HCT116 (cell line): ENCODE measurements at regions not wholly inside any gene's neighbourhood (a gene's known extent, or its start where the extent isn't known, plus 50 kb on each side); places are given as distances from the start of the nearest gene placed in this dataset.

Experiments used
- ATAC-seq: fragments of 200-7000 bp; cut with Tn5 transposase; 2 replicates; pipeline ENCODE4 v1.9.1; 2020; ENCODE audit warnings: mild to moderate bottlenecking, moderate library complexity
- BruUV-seq: library from RNA; stranded (reverse); fragments of 400-500 nt; replicated peaks from 2 replicates; lab custom pipeline; 2021; lab: Mats Ljungman, UMichigan
- CTCF ChIA-PET: fragments of 300-600 bp; sonication (Branson Sonifier 250); formaldehyde crosslinking; loops from one replicate; lab custom pipeline; 2021; ENCODE audit warnings: antibody characterized with exemption; lab: Charles Lee
- POLR2A ChIA-PET: fragments of 300-600, 350-600 bp; sonication (Branson Sonifier 250); formaldehyde crosslinking; loops from one replicate; lab custom pipeline; 2021; ENCODE audit warnings: antibody characterized with exemption; lab: Charles Lee
- RAD21 ChIA-PET, 2 experiments: fragments of 300-600 bp; sonication (Branson Sonifier 250); formaldehyde crosslinking; loops; one replicate each; lab custom pipeline; 2023; ENCODE audit warnings: low total read pairs in 2 of 2; ENCODE audit not compliant: uncharacterized antibody in 2 of 2, unreplicated experiment in 2 of 2, low non-redundant PET in 1 of 2; lab: Charles Lee
- DNase-seq: peaks from one replicate; pipeline ENCODE4 v3.0.0-alpha.2; 2010; ENCODE audit warnings: low read depth, low spot score
- H2AFZ ChIP-seq: fragments of 200-600 bp; shearing (Covaris generic), sonication (generic); 2 replicates; pipeline ENCODE4 v1.6.1; 2017; ENCODE audit warnings: low read depth, mixed run types, mixed read lengths, antibody characterized with exemption, low read length; ENCODE audit not compliant: poor library complexity, severe bottlenecking
- H3K27ac ChIP-seq: 2 replicates; pipeline ENCODE4 v1.5.1; 2012; ENCODE audit warnings: low read depth, low read length
- H3K27me3 ChIP-seq: fragments of 200-600 bp; sonication (generic); 2 replicates; pipeline ENCODE4 v1.6.1; 2016; ENCODE audit warnings: mixed run types, low read length, mixed read lengths; ENCODE audit not compliant: insufficient read depth
- H3K36me3 ChIP-seq, 2 experiments: fragments of 200-500 bp in 1 of 2; fragments of 200-600 bp in 1 of 2; sonication (Bioruptor generic) in 1 of 2; sonication (generic) in 1 of 2; 2 replicates each; pipeline versions ENCODE4 v1.5.1 to v1.6.1; 2014 to 2016; ENCODE audit warnings: low read length in 2 of 2, inconsistent platforms in 1 of 2, mixed read lengths in 1 of 2, mixed run types in 1 of 2; ENCODE audit not compliant: insufficient read depth in 2 of 2, control insufficient read depth in 1 of 2
- H3K4me1 ChIP-seq, 2 experiments: fragments of 200-600 bp in 1 of 2; sonication (generic) in 1 of 2; 2 replicates each; pipeline versions ENCODE4 v1.5.1 to v1.6.1; 2012 to 2017; ENCODE audit warnings: low read length in 2 of 2, inconsistent platforms in 1 of 2, mild to moderate bottlenecking in 1 of 2, mixed read lengths in 1 of 2, mixed run types in 1 of 2, moderate library complexity in 1 of 2; ENCODE audit not compliant: insufficient read depth in 2 of 2, control insufficient read depth in 1 of 2
- H3K4me2 ChIP-seq: fragments of 200-600 bp; sonication (generic); 2 replicates; pipeline ENCODE4 v1.6.1; 2017; ENCODE audit warnings: mixed run types, low read length, mixed read lengths
- H3K4me3 ChIP-seq, 2 experiments: fragments of 200-600 bp in 1 of 2; sonication (generic) in 1 of 2; replicated peaks in 1 of 2; 2 replicates each; pipeline ENCODE4 v1.5.1; 2011 to 2016; ENCODE audit warnings: low read length in 2 of 2, control low read depth in 1 of 2, low read depth in 1 of 2, mild to moderate bottlenecking in 1 of 2, mixed read lengths in 1 of 2, mixed run types in 1 of 2
- H3K79me2 ChIP-seq: fragments of 200-600 bp; sonication (generic); 2 replicates; pipeline ENCODE4 v1.6.1; 2017; ENCODE audit warnings: mild to moderate bottlenecking, mixed run types, low read length, moderate library complexity, mixed read lengths; ENCODE audit not compliant: insufficient read depth
- H3K9ac ChIP-seq: fragments of 200-600 bp; sonication (generic); 2 replicates; pipeline ENCODE4 v1.6.1; 2016; ENCODE audit warnings: low read length, mixed read lengths
- H3K9me2 ChIP-seq: fragments of 200-600 bp; sonication (generic), shearing (Covaris generic); 2 replicates; pipeline ENCODE4 v1.6.1; 2017; ENCODE audit warnings: mixed run types, mild to moderate bottlenecking, moderate library complexity; ENCODE audit not compliant: insufficient read depth
- H3K9me3 ChIP-seq, 2 experiments: fragments of 200-500 bp in 1 of 2; fragments of 200-600 bp in 1 of 2; sonication (Bioruptor generic) in 1 of 2; sonication (generic) in 1 of 2; 2 replicates each; pipeline ENCODE4 v1.6.1; 2014 to 2017; ENCODE audit warnings: low read length in 2 of 2, mixed read lengths in 2 of 2, inconsistent platforms in 1 of 2, low read depth in 1 of 2, mild to moderate bottlenecking in 1 of 2, mixed run types in 1 of 2, moderate library complexity in 1 of 2; ENCODE audit not compliant: control insufficient read depth in 1 of 2, insufficient read depth in 1 of 2
- H4K20me1 ChIP-seq: fragments of 200-600 bp; sonication (generic), shearing (Covaris generic); 2 replicates; pipeline ENCODE4 v1.6.1; 2017; ENCODE audit warnings: mixed run types, mild to moderate bottlenecking, moderate library complexity; ENCODE audit not compliant: insufficient read depth
- CBX3 ChIP-seq: IDR thresholded peaks from 2 replicates; pipeline ENCODE4 v1.6.1; 2012; ENCODE audit warnings: low read depth
- CEBPB ChIP-seq: IDR thresholded peaks from 2 replicates; pipeline ENCODE4 v1.6.1; 2012; ENCODE audit warnings: low read depth
- EGR1 ChIP-seq: IDR thresholded peaks from 2 replicates; pipeline ENCODE4 v1.6.1; 2012; ENCODE audit warnings: low read depth
- ELF1 ChIP-seq: IDR thresholded peaks from 2 replicates; pipeline ENCODE4 v1.6.1; 2012; ENCODE audit warnings: low read depth, borderline replicate concordance
- EZH2 ChIP-seq: fragments of 200-600 bp; sonication (generic); IDR thresholded peaks from 2 replicates; pipeline ENCODE4 v1.6.1; 2017; ENCODE audit warnings: antibody characterized with exemption, mixed run types
- FOSL1 ChIP-seq: IDR thresholded peaks from 2 replicates; pipeline ENCODE4 v1.6.1; 2012; ENCODE audit warnings: low read depth
- JUND ChIP-seq: IDR thresholded peaks from 2 replicates; pipeline ENCODE4 v1.6.1; 2012
- POLR2AphosphoS5 ChIP-seq: IDR thresholded peaks from 2 replicates; pipeline ENCODE4 v1.6.1; 2011; ENCODE audit warnings: mild to moderate bottlenecking, low read depth, low read length, moderate library complexity
- RAD21 ChIP-seq: IDR thresholded peaks from 2 replicates; pipeline ENCODE4 v1.6.1; 2012; ENCODE audit warnings: low read depth, mild to moderate bottlenecking
- SP1 ChIP-seq: IDR thresholded peaks from 2 replicates; pipeline ENCODE4 v1.6.1; 2012; ENCODE audit warnings: low read depth
- TCF7L2 ChIP-seq: IDR thresholded peaks from 2 replicates; pipeline ENCODE4 v1.7.0; 2011; ENCODE audit warnings: borderline replicate concordance, inconsistent platforms; ENCODE audit not compliant: insufficient read depth, insufficient read length; ENCODE audit errors: extremely low read depth
- ZNF274 ChIP-seq: fragments of 200-500 bp; sonication (Bioruptor generic); IDR thresholded peaks from 2 replicates; pipeline ENCODE4 v1.6.1; 2014; ENCODE audit warnings: mild to moderate bottlenecking, low read depth, low read length, inconsistent platforms
- intact Hi-C: fragments of 100-400 bp; cut with micrococcal nuclease; formaldehyde crosslinking; loops from 2 replicates; pipeline ENCODE4 v1.10.0; 2022
- TF ChIP-seq, protein P1 (sequence below): IDR thresholded peaks from 2 replicates; pipeline ENCODE4 v1.6.1; 2012
- TF ChIP-seq, protein P2 (sequence below): IDR thresholded peaks from 2 replicates; pipeline ENCODE4 v1.6.1; 2012; ENCODE audit warnings: low read depth
- TF ChIP-seq, protein P3 (sequence below), 3 experiments: fragments of 200-600 bp in 1 of 3; sonication (generic) in 1 of 3; IDR thresholded peaks in 2 of 3; conservative IDR thresholded peaks in 1 of 3; 2 replicates each; pipeline ENCODE4 v1.5.1; 2012 to 2017; ENCODE audit warnings: low read depth in 2 of 3, low read length in 2 of 3, antibody characterized with exemption in 1 of 3, borderline replicate concordance in 1 of 3, control low read depth in 1 of 3, mild to moderate bottlenecking in 1 of 3, mixed read lengths in 1 of 3, mixed run types in 1 of 3, moderate library complexity in 1 of 3; ENCODE audit not compliant: insufficient read depth in 1 of 3

DNA sequence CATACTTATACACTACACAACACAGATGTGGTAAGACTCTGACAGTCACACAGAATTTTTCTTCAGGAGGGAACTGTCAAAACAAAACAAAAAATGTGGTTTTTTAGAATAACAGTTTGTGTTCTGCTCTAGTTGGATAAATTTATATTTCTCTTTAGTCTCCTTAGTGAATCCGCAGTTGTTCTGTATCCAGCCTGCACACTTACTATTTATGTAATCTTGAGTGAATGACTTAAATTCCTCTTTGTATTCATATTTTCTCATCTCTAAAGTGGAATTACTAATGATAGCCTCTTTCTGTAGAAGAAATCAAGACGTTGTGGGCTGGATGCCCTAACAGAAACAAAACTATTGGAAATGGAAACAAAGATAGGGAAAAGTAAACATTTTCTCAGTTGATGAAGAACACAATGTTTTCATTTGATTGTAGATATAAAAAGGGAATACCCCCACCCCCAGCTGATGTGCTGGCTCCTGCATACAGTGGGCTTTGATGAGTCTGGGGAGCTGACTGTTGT is 375.2 kb downstream of the TRIB2 start:
- ATAC-seq (no peak), DNase-seq (no peak)
- Histone ChIP-seq H3K36me3 (no peaks in the 10 kb centered on the region), H3K9ac (no peak overlapping the region), H3K79me2 (no peaks in the 10 kb centered on the region), H3K4me3 (no peak overlapping the region), H4K20me1 (no peaks in the 10 kb centered on the region), H3K27ac (no peak overlapping the region), H3K27me3 (no peaks in the 10 kb centered on the region), H3K9me2 (no peaks in the 10 kb centered on the region), H3K4me1 (no peaks in the 10 kb centered on the region), H3K9me3 (peaks cover 0 to 3% of the 10 kb centered on the region in 2 experiments; a peak in 1 of 4 replicates), H3K4me2 (no peak overlapping the region)
- ChIA-PET POLR2A (no interaction called here), RAD21 (no interaction called here), CTCF (no interaction called here)
- TF ChIP-seq TCF7L2: no peak
- no peak for TF ChIP-seq FOSL1
- TF ChIP-seq, protein P1, sequence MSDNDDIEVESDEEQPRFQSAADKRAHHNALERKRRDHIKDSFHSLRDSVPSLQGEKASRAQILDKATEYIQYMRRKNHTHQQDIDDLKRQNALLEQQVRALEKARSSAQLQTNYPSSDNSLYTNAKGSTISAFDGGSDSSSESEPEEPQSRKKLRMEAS: no peak
- TF ChIP-seq ELF1: no peak
- no peak for TF ChIP-seq CBX3
- no peak for TF ChIP-seq JUND
- TF ChIP-seq, all 23 proteins: peak for 0
- H2AFZ ChIP-seq: no peak overlapping the region
- intact Hi-C loops: no loop called here
- BruUV-seq: no TSS peak

DNA sequence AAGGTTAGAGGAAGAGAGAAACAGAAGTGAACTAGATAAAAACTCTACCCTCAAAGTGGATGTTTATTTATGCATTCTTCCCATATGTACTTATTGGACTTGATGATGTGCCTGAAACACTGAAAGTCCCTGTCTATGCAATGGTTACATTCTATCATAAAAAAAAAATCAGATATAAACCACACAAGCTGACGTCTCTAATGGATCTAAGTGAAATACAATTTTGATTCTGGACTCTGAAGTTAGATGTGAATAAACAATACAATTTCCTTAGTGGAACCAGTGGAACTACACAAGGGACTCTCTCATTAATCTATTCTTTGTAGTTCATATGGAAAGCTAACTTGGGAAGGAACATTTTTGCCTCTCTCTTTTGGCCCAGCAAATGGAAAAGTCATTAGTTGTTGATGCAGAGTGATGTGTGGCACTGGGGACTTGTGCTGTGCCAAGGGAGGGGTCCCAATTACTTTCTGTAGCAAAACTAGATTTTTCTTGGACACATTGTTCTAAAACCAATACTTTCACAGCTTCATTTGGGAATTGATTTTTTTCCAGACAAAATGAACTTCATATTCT is 376.8 kb downstream of the TRIB2 start:
- CTCF ChIA-PET: no interaction called here
- H3K4me3 ChIP-seq: no peak overlapping the region

More for the DNA sequence above, 376.8 kb downstream of the TRIB2 start:
- no peak overlapping the region for H3K9ac ChIP-seq
- no peak overlapping the region for H3K27ac ChIP-seq
- DNase-seq (no peak), ATAC-seq (no peak)
- RAD21 ChIA-PET: no interaction called here
- H3K4me2 ChIP-seq: no peak overlapping the region
- H3K27me3 ChIP-seq: no peaks in the 10 kb centered on the region
- POLR2A ChIA-PET: no interaction called here
- H3K36me3 ChIP-seq: no peaks in the 10 kb centered on the region
- H2AFZ ChIP-seq: no peak overlapping the region
- no peak for TF ChIP-seq EZH2
- no peak for TF ChIP-seq CEBPB
- TF ChIP-seq, protein P2, sequence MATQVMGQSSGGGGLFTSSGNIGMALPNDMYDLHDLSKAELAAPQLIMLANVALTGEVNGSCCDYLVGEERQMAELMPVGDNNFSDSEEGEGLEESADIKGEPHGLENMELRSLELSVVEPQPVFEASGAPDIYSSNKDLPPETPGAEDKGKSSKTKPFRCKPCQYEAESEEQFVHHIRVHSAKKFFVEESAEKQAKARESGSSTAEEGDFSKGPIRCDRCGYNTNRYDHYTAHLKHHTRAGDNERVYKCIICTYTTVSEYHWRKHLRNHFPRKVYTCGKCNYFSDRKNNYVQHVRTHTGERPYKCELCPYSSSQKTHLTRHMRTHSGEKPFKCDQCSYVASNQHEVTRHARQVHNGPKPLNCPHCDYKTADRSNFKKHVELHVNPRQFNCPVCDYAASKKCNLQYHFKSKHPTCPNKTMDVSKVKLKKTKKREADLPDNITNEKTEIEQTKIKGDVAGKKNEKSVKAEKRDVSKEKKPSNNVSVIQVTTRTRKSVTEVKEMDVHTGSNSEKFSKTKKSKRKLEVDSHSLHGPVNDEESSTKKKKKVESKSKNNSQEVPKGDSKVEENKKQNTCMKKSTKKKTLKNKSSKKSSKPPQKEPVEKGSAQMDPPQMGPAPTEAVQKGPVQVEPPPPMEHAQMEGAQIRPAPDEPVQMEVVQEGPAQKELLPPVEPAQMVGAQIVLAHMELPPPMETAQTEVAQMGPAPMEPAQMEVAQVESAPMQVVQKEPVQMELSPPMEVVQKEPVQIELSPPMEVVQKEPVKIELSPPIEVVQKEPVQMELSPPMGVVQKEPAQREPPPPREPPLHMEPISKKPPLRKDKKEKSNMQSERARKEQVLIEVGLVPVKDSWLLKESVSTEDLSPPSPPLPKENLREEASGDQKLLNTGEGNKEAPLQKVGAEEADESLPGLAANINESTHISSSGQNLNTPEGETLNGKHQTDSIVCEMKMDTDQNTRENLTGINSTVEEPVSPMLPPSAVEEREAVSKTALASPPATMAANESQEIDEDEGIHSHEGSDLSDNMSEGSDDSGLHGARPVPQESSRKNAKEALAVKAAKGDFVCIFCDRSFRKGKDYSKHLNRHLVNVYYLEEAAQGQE: no peak
- TF ChIP-seq SP1: no peak
- no peak for TF ChIP-seq EGR1
- TF ChIP-seq FOSL1: no peak
- no peak for TF ChIP-seq RAD21
- no peak for TF ChIP-seq POLR2AphosphoS5
- TF ChIP-seq, protein P1: no peak
- TF ChIP-seq, protein P3, sequence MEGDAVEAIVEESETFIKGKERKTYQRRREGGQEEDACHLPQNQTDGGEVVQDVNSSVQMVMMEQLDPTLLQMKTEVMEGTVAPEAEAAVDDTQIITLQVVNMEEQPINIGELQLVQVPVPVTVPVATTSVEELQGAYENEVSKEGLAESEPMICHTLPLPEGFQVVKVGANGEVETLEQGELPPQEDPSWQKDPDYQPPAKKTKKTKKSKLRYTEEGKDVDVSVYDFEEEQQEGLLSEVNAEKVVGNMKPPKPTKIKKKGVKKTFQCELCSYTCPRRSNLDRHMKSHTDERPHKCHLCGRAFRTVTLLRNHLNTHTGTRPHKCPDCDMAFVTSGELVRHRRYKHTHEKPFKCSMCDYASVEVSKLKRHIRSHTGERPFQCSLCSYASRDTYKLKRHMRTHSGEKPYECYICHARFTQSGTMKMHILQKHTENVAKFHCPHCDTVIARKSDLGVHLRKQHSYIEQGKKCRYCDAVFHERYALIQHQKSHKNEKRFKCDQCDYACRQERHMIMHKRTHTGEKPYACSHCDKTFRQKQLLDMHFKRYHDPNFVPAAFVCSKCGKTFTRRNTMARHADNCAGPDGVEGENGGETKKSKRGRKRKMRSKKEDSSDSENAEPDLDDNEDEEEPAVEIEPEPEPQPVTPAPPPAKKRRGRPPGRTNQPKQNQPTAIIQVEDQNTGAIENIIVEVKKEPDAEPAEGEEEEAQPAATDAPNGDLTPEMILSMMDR (IDR thresholded peaks at IDR 0.05 in 2 of 3, conservative IDR thresholded peaks at IDR 0.05 in 1 of 3; ENCODE audit: borderline replicate concordance in 1 of 3, insufficient read depth in 1 of 3, low read depth in 2 of 3, low read length in 2 of 3): no peak
- TF ChIP-seq ZNF274: no peak
- no TSS peak for BruUV-seq
- no peaks in the 10 kb centered on the region for H4K20me1 ChIP-seq
- H3K9me2 ChIP-seq: no peaks in the 10 kb centered on the region
- no peaks in the 10 kb centered on the region for H3K4me1 ChIP-seq
- intact Hi-C loops: no loop called here
- peaks cover 0 to 3% of the 10 kb centered on the region in 2 experiments; a peak in 1 of 4 replicates for H3K9me3 ChIP-seq
- no peaks in the 10 kb centered on the region for H3K79me2 ChIP-seq
